ENCODE measurements at regions not wholly inside any gene's neighbourhood (a gene's known extent, or its start where the extent isn't known, plus 50 kb on each side); places are given as distances from the start of the nearest gene placed in this dataset.
"Not testable (repeated sequence)": the region's sequence is repeated elsewhere in the genome, so short reads cannot be mapped to it uniquely, and the experiment has no call there.

GRCh38 chr1:56129837-56130236 is 449.5 kb downstream of the PLPP3 start:
- intact Hi-C loops (cut with micrococcal nuclease) = no loop called here

GRCh38 chr1:56125316-56125715 is 454.0 kb downstream of the PLPP3 start:
- intact Hi-C loops (cut with micrococcal nuclease) = no loop called here

- intact Hi-C loops (cut with micrococcal nuclease) = no loop called here
These were observed 455.5 kb downstream of the PLPP3 start for GRCh38 chr1:56123826-56124225.

GRCh38 chr1:56123421-56123820 is 455.9 kb downstream of the PLPP3 start:
- intact Hi-C loops (cut with micrococcal nuclease) = no loop called here

GRCh38 chr1:56120021-56120420 is 459.3 kb downstream of the PLPP3 start:
- intact Hi-C loops (cut with micrococcal nuclease) = no loop called here

- intact Hi-C loops (cut with micrococcal nuclease) = not testable (repeated sequence)
These were observed 460.7 kb downstream of the PLPP3 start for GRCh38 chr1:56118676-56119075.

GRCh38 chr1:56115701-56116100 is 463.7 kb downstream of the PLPP3 start:
- intact Hi-C loops (cut with micrococcal nuclease) = no loop called here

- intact Hi-C loops (cut with micrococcal nuclease) = no loop called here
These were observed 465.7 kb downstream of the PLPP3 start for GRCh38 chr1:56113679-56114078.

- intact Hi-C loops (cut with micrococcal nuclease) = no loop called here
These were observed 472.1 kb downstream of the PLPP3 start for GRCh38 chr1:56107275-56107638.

- intact Hi-C loops (cut with micrococcal nuclease) = no loop called here
These were observed 472.7 kb downstream of the PLPP3 start for GRCh38 chr1:56106531-56107274.

GRCh38 chr1:56105397-56105796 is 474.0 kb downstream of the PLPP3 start:
- intact Hi-C loops (cut with micrococcal nuclease) = no loop called here

- intact Hi-C loops (cut with micrococcal nuclease) = no loop called here
These were observed 479.5 kb downstream of the PLPP3 start for GRCh38 chr1:56099766-56100265.

- intact Hi-C loops (cut with micrococcal nuclease) = no loop called here
These were observed 480.4 kb downstream of the PLPP3 start for GRCh38 chr1:56098946-56099345.

GRCh38 chr1:56097713-56098112 is 481.6 kb downstream of the PLPP3 start:
- intact Hi-C loops (cut with micrococcal nuclease) = no loop called here

- intact Hi-C loops (cut with micrococcal nuclease) = no loop called here
These were observed 483.4 kb downstream of the PLPP3 start for GRCh38 chr1:56095696-56096665.

- intact Hi-C loops (cut with micrococcal nuclease) = no loop called here
These were observed 485.2 kb downstream of the PLPP3 start for GRCh38 chr1:56094168-56094567.

- intact Hi-C loops (cut with micrococcal nuclease) = no loop called here
These were observed 486.4 kb downstream of the PLPP3 start for GRCh38 chr1:56092684-56093570.

- intact Hi-C loops (cut with micrococcal nuclease) = not testable (repeated sequence)
These were observed 489.5 kb downstream of the PLPP3 start for GRCh38 chr1:56089826-56090225.

- intact Hi-C loops (cut with micrococcal nuclease) = no loop called here
These were observed 495.1 kb downstream of the PLPP3 start for GRCh38 chr1:56084246-56084645.

- intact Hi-C loops (cut with micrococcal nuclease) = no loop called here
These were observed 497.6 kb downstream of the PLPP3 start for GRCh38 chr1:56081736-56082135.

GRCh38 chr1:56081173-56081572 is 498.2 kb downstream of the PLPP3 start:
- intact Hi-C loops (cut with micrococcal nuclease) = no loop called here
